ENCODE measurements at regions not wholly inside any gene's neighbourhood (a gene's known extent, or its start where the extent isn't known, plus 50 kb on each side); places are given as distances from the start of the nearest gene placed in this dataset.

GRCh38 chr3:99396651-99397275 is 241.6 kb upstream of the COL8A1 start:
- Histone ChIP-seq H3K27me3 (ENCODE audit: low read depth) (no peaks in the 10 kb centered on the region), H3K4me1 (no peaks in the 10 kb centered on the region), H3K27ac (replicated peaks) (no peak overlapping the region), H3K9me3 (replicated peaks) (peaks cover 21% of the 10 kb centered on the region), H3K36me3 (no peaks in the 10 kb centered on the region), H3K4me3 (no peak overlapping the region)
- DNase-seq, result no peak
- intact Hi-C loops (cut with micrococcal nuclease), result no loop called here
- TF ChIP-seq CTCF (IDR thresholded peaks at IDR 0.05; ENCODE audit: borderline replicate concordance), result no peak

- Histone ChIP-seq H3K4me3 (no peak overlapping the region), H3K36me3 (no peaks in the 10 kb centered on the region), H3K27me3 (ENCODE audit: low read depth) (no peaks in the 10 kb centered on the region), H3K27ac (replicated peaks) (no peak overlapping the region), H3K4me1 (no peaks in the 10 kb centered on the region), H3K9me3 (replicated peaks) (peaks cover 21% of the 10 kb centered on the region)
- TF ChIP-seq CTCF (IDR thresholded peaks at IDR 0.05; ENCODE audit: borderline replicate concordance), result no peak
- intact Hi-C loops (cut with micrococcal nuclease), result no loop called here
- DNase-seq, result no peak
These were observed 243.3 kb upstream of the COL8A1 start for GRCh38 chr3:99394831-99395778.

- TF ChIP-seq CTCF (IDR thresholded peaks at IDR 0.05; ENCODE audit: borderline replicate concordance), result no peak
- DNase-seq, result no peak
- intact Hi-C loops (cut with micrococcal nuclease), result no loop called here
- Histone ChIP-seq H3K27me3 (ENCODE audit: low read depth) (no peaks in the 10 kb centered on the region), H3K4me1 (no peaks in the 10 kb centered on the region), H3K4me3 (no peak overlapping the region), H3K36me3 (no peaks in the 10 kb centered on the region), H3K27ac (replicated peaks) (no peak overlapping the region), H3K9me3 (replicated peaks) (peaks cover 10% of the 10 kb centered on the region)
These were observed 244.4 kb upstream of the COL8A1 start for GRCh38 chr3:99393961-99394360.

- no peaks in the 10 kb centered on the region for H3K27me3 ChIP-seq (ENCODE audit: low read depth)
- no peak for TF ChIP-seq CTCF (IDR thresholded peaks at IDR 0.05; ENCODE audit: borderline replicate concordance)
- DNase-seq, result no peak
- H3K9me3 ChIP-seq (replicated peaks), result no peaks in the 10 kb centered on the region
- intact Hi-C loops (cut with micrococcal nuclease), result no loop called here
- no peaks in the 10 kb centered on the region for H3K36me3 ChIP-seq
- no peak overlapping the region for H3K4me3 ChIP-seq
- H3K4me1 ChIP-seq, result no peaks in the 10 kb centered on the region
- H3K27ac ChIP-seq (replicated peaks), result no peak overlapping the region
These were observed 249.6 kb upstream of the COL8A1 start for GRCh38 chr3:99388780-99389179.

GRCh38 chr3:99384596-99384995 is 253.8 kb upstream of the COL8A1 start:
- no peak for DNase-seq
- no peak for TF ChIP-seq CTCF (IDR thresholded peaks at IDR 0.05; ENCODE audit: borderline replicate concordance)
- Histone ChIP-seq H3K9me3 (replicated peaks) (peaks cover 23% of the 10 kb centered on the region), H3K4me3 (no peak overlapping the region), H3K4me1 (no peaks in the 10 kb centered on the region), H3K27ac (replicated peaks) (no peak overlapping the region), H3K36me3 (no peaks in the 10 kb centered on the region), H3K27me3 (ENCODE audit: low read depth) (no peaks in the 10 kb centered on the region)
- intact Hi-C loops (cut with micrococcal nuclease), result no loop called here

All from left ventricle myocardium inferior (tissue), 1 donor.